ENCODE measurements at regions not wholly inside any gene's neighbourhood (a gene's known extent, or its start where the extent isn't known, plus 50 kb on each side); places are given as distances from the start of the nearest gene placed in this dataset.

DNA sequence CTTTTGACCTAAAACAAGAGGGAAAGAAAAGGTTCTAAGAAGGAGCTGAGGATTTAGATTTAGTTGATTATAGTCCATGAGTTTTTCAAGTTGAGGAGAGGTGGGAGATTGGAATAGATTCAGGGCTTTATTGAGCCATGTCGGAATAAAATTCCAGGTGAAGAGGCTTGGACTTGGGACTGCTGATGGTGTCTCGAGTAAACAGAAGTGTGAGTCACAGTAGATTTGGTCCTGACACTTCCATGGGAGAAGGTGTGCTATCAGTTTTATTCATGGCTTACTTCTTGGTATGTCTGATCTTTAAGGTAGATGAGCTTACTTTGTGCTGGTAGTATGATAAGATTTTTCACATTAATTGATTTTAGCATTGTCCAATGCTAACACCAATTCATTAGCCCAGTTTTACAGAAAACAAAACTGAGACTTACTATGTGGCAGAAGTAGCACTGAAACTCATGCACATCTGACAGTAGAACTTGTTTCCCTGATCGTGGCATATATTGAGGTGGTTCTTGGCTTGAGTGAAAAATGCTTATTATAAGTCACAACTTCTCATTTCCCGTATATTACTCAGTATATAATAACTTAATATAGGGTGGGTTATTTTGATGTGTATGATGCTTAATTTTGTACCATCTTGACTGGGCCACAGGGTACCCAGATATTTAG, 172.4 kb upstream of the IGF1 start:
- no peak for TF ChIP-seq SMC3 (IDR thresholded peaks at IDR 0.05; ENCODE audit: low read depth, low read length)
- TF ChIP-seq, protein P1, sequence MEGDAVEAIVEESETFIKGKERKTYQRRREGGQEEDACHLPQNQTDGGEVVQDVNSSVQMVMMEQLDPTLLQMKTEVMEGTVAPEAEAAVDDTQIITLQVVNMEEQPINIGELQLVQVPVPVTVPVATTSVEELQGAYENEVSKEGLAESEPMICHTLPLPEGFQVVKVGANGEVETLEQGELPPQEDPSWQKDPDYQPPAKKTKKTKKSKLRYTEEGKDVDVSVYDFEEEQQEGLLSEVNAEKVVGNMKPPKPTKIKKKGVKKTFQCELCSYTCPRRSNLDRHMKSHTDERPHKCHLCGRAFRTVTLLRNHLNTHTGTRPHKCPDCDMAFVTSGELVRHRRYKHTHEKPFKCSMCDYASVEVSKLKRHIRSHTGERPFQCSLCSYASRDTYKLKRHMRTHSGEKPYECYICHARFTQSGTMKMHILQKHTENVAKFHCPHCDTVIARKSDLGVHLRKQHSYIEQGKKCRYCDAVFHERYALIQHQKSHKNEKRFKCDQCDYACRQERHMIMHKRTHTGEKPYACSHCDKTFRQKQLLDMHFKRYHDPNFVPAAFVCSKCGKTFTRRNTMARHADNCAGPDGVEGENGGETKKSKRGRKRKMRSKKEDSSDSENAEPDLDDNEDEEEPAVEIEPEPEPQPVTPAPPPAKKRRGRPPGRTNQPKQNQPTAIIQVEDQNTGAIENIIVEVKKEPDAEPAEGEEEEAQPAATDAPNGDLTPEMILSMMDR (conservative IDR thresholded peaks at IDR 0.05; ENCODE audit: low read depth, low read length), result no peak
- no peak for TF ChIP-seq MAZ (IDR thresholded peaks at IDR 0.05; ENCODE audit: borderline replicate concordance, low read depth, low read length)
- TF ChIP-seq CEBPB (IDR thresholded peaks at IDR 0.05; ENCODE audit: low read depth, low read length), result no peak
- TF ChIP-seq NFE2L2 (IDR thresholded peaks at IDR 0.05; ENCODE audit: low read depth, low read length), result no peak
- no peak for TF ChIP-seq MAFK (IDR thresholded peaks at IDR 0.05; ENCODE audit: low read depth, low read length)
- no peak for TF ChIP-seq POLR2A (IDR thresholded peaks at IDR 0.05; ENCODE audit: low read depth, low read length)
- TF ChIP-seq, protein P2, sequence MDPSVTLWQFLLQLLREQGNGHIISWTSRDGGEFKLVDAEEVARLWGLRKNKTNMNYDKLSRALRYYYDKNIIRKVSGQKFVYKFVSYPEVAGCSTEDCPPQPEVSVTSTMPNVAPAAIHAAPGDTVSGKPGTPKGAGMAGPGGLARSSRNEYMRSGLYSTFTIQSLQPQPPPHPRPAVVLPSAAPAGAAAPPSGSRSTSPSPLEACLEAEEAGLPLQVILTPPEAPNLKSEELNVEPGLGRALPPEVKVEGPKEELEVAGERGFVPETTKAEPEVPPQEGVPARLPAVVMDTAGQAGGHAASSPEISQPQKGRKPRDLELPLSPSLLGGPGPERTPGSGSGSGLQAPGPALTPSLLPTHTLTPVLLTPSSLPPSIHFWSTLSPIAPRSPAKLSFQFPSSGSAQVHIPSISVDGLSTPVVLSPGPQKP (IDR thresholded peaks at IDR 0.05; ENCODE audit: borderline replicate concordance, low read depth, low read length), result no peak
- no peak for TF ChIP-seq RAD21 (IDR thresholded peaks at IDR 0.05; ENCODE audit: low read length)
- no peak for TF ChIP-seq MXI1 (IDR thresholded peaks at IDR 0.05; ENCODE audit: borderline replicate concordance, low read depth, low read length)
- no peak for TF ChIP-seq FOS (IDR thresholded peaks at IDR 0.05; ENCODE audit: low read depth, low read length)
- no peak for TF ChIP-seq CHD1 (IDR thresholded peaks at IDR 0.05; ENCODE audit: low read depth, low read length)
- TF ChIP-seq RCOR1 (IDR thresholded peaks at IDR 0.05; ENCODE audit: insufficient replicate concordance, low read length), result no peak
